Thyroid gland (tissue), 4 donors: ENCODE measurements at regions not wholly inside any gene's neighbourhood (a gene's known extent, or its start where the extent isn't known, plus 50 kb on each side); places are given as distances from the start of the nearest gene placed in this dataset.

Experiments
- DNase-seq, 2 donors: peaks; one replicate each; pipeline ENCODE4 v3.0.0-alpha.2; 2019
- H3K27ac ChIP-seq, 3 donors: fragments of 200-600 bp; sonication (generic); 1 replicate in 2 of 3; 2 replicates in 1 of 3; pipeline ENCODE4 v1.5.1; 2016 to 2019; ENCODE audit warnings: mild to moderate bottlenecking in 1 of 3, moderate library complexity in 1 of 3
- H3K27me3 ChIP-seq: fragments of 200-600 bp; sonication (generic); one replicate; pipeline ENCODE4 v1.5.1; 2019
- H3K36me3 ChIP-seq, 2 donors: fragments of 200-600 bp; sonication (generic); one replicate each; pipeline ENCODE4 v1.5.1; 2016 to 2019
- H3K4me1 ChIP-seq, 2 donors: fragments of 200-600 bp; sonication (generic); one replicate each; pipeline ENCODE4 v1.5.1; 2017 to 2019
- H3K4me3 ChIP-seq, 3 donors: fragments of 200-600 bp; sonication (generic); replicated peaks in 1 of 3; 1 replicate in 2 of 3; 2 replicates in 1 of 3; pipeline ENCODE4 v1.5.1; 2016; ENCODE audit warnings: mild to moderate bottlenecking in 1 of 3
- H3K9me3 ChIP-seq: fragments of 200-600 bp; sonication (generic); one replicate; pipeline ENCODE4 v1.5.1; 2017
- CTCF ChIP-seq, 6 experiments: fragments of 200-600 bp in 3 of 6; fragments of 450-650 bp in 3 of 6; sonication (generic) in 3 of 6; IDR thresholded peaks; one replicate each; pipeline ENCODE4 v1.5.1; 2016 to 2019; ENCODE audit warnings: antibody characterized with exemption in 6 of 6, mild to moderate bottlenecking in 2 of 6, inconsistent platforms in 1 of 6, moderate library complexity in 1 of 6
- POLR2A ChIP-seq, 2 donors: fragments of 450-650 bp; IDR thresholded peaks; one replicate each; pipeline ENCODE4 v1.6.1; 2017; ENCODE audit warnings: antibody characterized with exemption in 2 of 2, mild to moderate bottlenecking in 2 of 2, moderate library complexity in 1 of 2
- WGBS, 2 donors: methylation state at CpG; one replicate each; pipeline ENCODE4 v1.1.5; 2017; 5-methylcytosine and 5-hydroxymethylcytosine counted together
- intact Hi-C: fragments of 100-400 bp; cut with DNase I; formaldehyde crosslinking; loops from one replicate; pipeline ENCODE4 v1.15.1; 2023

- WGBS, 2 donors = 84 to 89% methylated on average over 5 of the region's 5 CpGs
- no peak for DNase-seq
- no peaks in the 10 kb centered on the region for H3K27me3 ChIP-seq
- no peak overlapping the region for H3K4me3 ChIP-seq
- H3K9me3 ChIP-seq = no peaks in the 10 kb centered on the region
- no peaks in the 10 kb centered on the region for H3K4me1 ChIP-seq
- no peak for TF ChIP-seq CTCF (IDR thresholded peaks at IDR 0.05)
- TF ChIP-seq POLR2A (IDR thresholded peaks at IDR 0.05) = no peak
- no peaks in the 10 kb centered on the region for H3K36me3 ChIP-seq
- intact Hi-C loops = no loop called here
- no peak overlapping the region for H3K27ac ChIP-seq
Observed at GRCh38 chr1:219428651-219429050, 184.3 kb downstream of the ZC3H11B start.

GRCh38 chr1:219427989-219428388 lies 184.9 kb downstream of the ZC3H11B start:
- no peaks in the 10 kb centered on the region for H3K9me3 ChIP-seq
- no peaks in the 10 kb centered on the region for H3K27me3 ChIP-seq
- intact Hi-C loops = no loop called here
- H3K4me1 ChIP-seq = no peaks in the 10 kb centered on the region
- TF ChIP-seq POLR2A (IDR thresholded peaks at IDR 0.05) (no peak), CTCF (IDR thresholded peaks at IDR 0.05) (no peak)
- H3K27ac ChIP-seq = no peak overlapping the region
- no peak overlapping the region for H3K4me3 ChIP-seq
- WGBS, 2 donors = 57 to 73% methylated on average over 2 of the region's 2 CpGs
- DNase-seq = no peak
- no peaks in the 10 kb centered on the region for H3K36me3 ChIP-seq

- Histone ChIP-seq H3K36me3 (no peaks in the 10 kb centered on the region), H3K9me3 (no peaks in the 10 kb centered on the region), H3K27me3 (no peaks in the 10 kb centered on the region), H3K4me3 (no peak overlapping the region), H3K27ac (no peak overlapping the region), H3K4me1 (no peaks in the 10 kb centered on the region)
- intact Hi-C loops = no loop called here
- DNase-seq = no peak
- TF ChIP-seq POLR2A (IDR thresholded peaks at IDR 0.05) (no peak), CTCF (IDR thresholded peaks at IDR 0.05) (no peak)
Observed at GRCh38 chr1:219427403-219427802, 185.5 kb downstream of the ZC3H11B start.

GRCh38 chr1:219422811-219423598 lies 189.9 kb downstream of the ZC3H11B start:
- Histone ChIP-seq H3K4me1 (no peaks in the 10 kb centered on the region), H3K27me3 (no peaks in the 10 kb centered on the region), H3K27ac (no peak overlapping the region), H3K9me3 (no peaks in the 10 kb centered on the region), H3K36me3 (no peaks in the 10 kb centered on the region), H3K4me3 (no peak overlapping the region)
- intact Hi-C loops = no loop called here
- no peak for DNase-seq
- 86 to 92% methylated on average over 4 of the region's 4 CpGs for WGBS, 2 donors
- TF ChIP-seq CTCF (IDR thresholded peaks at IDR 0.05) (no peak), POLR2A (IDR thresholded peaks at IDR 0.05) (no peak)

- no peaks in the 10 kb centered on the region for H3K9me3 ChIP-seq
- no peaks in the 10 kb centered on the region for H3K36me3 ChIP-seq
- no peak overlapping the region for H3K4me3 ChIP-seq
- intact Hi-C loops = no loop called here
- no peaks in the 10 kb centered on the region for H3K27me3 ChIP-seq
- no peaks in the 10 kb centered on the region for H3K4me1 ChIP-seq
- no peak overlapping the region for H3K27ac ChIP-seq
- TF ChIP-seq CTCF (IDR thresholded peaks at IDR 0.05) = no peak
- TF ChIP-seq POLR2A (IDR thresholded peaks at IDR 0.05) = no peak
- no peak for DNase-seq
Observed at GRCh38 chr1:219420913-219421312, 192.0 kb downstream of the ZC3H11B start.
